Right lobe of liver (tissue), 6 donors: ENCODE measurements at regions not wholly inside any gene's neighbourhood (a gene's known extent, or its start where the extent isn't known, plus 50 kb on each side); places are given as distances from the start of the nearest gene placed in this dataset.
"Not testable (repeated sequence)": the region's sequence is repeated elsewhere in the genome, so short reads cannot be mapped to it uniquely, and the experiment has no call there.

Source experiments
- ATAC-seq, 4 donors: fragments of 200-7000 bp; cut with Tn5 transposase; one replicate each; pipeline ENCODE4 v1.9.1; 2020; ENCODE audit warnings: mild to moderate bottlenecking in 4 of 4, moderate library complexity in 4 of 4
- DNase-seq, 3 donors: peaks; one replicate each; pipeline ENCODE4 v3.0.0-alpha.2; 2020
- H3K27ac ChIP-seq, 3 donors: fragments of 200-600 bp; one replicate each; pipeline ENCODE4 v1.8.0; 2022
- H3K27me3 ChIP-seq, 2 donors: fragments of 200-600 bp; one replicate each; pipeline ENCODE4 v1.8.0; 2022
- H3K36me3 ChIP-seq, 4 donors: fragments of 200-600 bp; sonication (generic) in 1 of 4; one replicate each; pipeline versions ENCODE4 v1.5.1 to v1.8.0; 2017 to 2022; ENCODE audit warnings: control low read depth in 1 of 4
- H3K4me1 ChIP-seq, 4 donors: fragments of 200-600 bp; sonication (generic) in 1 of 4; one replicate each; pipeline versions ENCODE4 v1.5.1 to v1.8.0; 2017 to 2022; ENCODE audit warnings: control low read depth in 1 of 4
- H3K4me3 ChIP-seq, 3 donors: fragments of 200-600 bp; one replicate each; pipeline ENCODE4 v1.8.0; 2022
- H3K9me3 ChIP-seq, 4 donors: fragments of 200-600 bp; sonication (generic) in 1 of 4; one replicate each; pipeline versions ENCODE4 v1.5.1 to v1.8.0; 2017 to 2022; ENCODE audit warnings: control low read depth in 1 of 4
- CTCF ChIP-seq, 4 donors: fragments of 200-600 bp in 3 of 4; fragments of 450-650 bp in 1 of 4; IDR thresholded peaks; one replicate each; pipeline versions ENCODE4 v1.5.1 to v1.8.0; 2016 to 2022; ENCODE audit warnings: antibody characterized with exemption in 4 of 4, mild to moderate bottlenecking in 2 of 4
- POLR2A ChIP-seq: fragments of 450-650 bp; IDR thresholded peaks from one replicate; pipeline ENCODE4 v1.6.1; 2017; ENCODE audit warnings: antibody characterized with exemption, mild to moderate bottlenecking
- WGBS: methylation state at CpG from one replicate; pipeline ENCODE4 v1.1.6; 2018; ENCODE audit warnings: low coverage, low lambda C conversion rate; ENCODE audit not compliant: insufficient coverage; ENCODE audit errors: missing lambda C conversion rate; 5-methylcytosine and 5-hydroxymethylcytosine counted together
- intact Hi-C, 2 donors: fragments of 100-400 bp; cut with DNase I; formaldehyde crosslinking; loops; one replicate each; pipeline versions ENCODE4 v1.11.2 to v1.14.1; 2022
- donor health status: DM: no; HTN: yes; CAD: no.
- donor health status: DM: no; HTN: no; CAD: no.
- donor health status: DM: no; HTN: no; CAD: no.
- donor health status: DM: no; HTN: yes; CAD: no.
- donor health status: DM: no; HTN: yes; CAD: no.

- ATAC-seq = no peak
- no peaks in the 10 kb centered on the region for H3K4me1 ChIP-seq
- WGBS = 80% methylated on average over 4 of the region's 4 CpGs
- no peak for DNase-seq
- intact Hi-C loops = no loop called here
- no peaks in the 10 kb centered on the region for H3K27me3 ChIP-seq
- H3K27ac ChIP-seq = no peak overlapping the region
- no peaks in the 10 kb centered on the region for H3K36me3 ChIP-seq
- H3K4me3 ChIP-seq = no peak overlapping the region
- TF ChIP-seq CTCF (IDR thresholded peaks at IDR 0.05) (no peak), POLR2A (no peak)
- no peaks in the 10 kb centered on the region for H3K9me3 ChIP-seq
Observed at GRCh38 chr3:23130406-23130805, 72.7 kb upstream of the UBE2E2 start.

DNA sequence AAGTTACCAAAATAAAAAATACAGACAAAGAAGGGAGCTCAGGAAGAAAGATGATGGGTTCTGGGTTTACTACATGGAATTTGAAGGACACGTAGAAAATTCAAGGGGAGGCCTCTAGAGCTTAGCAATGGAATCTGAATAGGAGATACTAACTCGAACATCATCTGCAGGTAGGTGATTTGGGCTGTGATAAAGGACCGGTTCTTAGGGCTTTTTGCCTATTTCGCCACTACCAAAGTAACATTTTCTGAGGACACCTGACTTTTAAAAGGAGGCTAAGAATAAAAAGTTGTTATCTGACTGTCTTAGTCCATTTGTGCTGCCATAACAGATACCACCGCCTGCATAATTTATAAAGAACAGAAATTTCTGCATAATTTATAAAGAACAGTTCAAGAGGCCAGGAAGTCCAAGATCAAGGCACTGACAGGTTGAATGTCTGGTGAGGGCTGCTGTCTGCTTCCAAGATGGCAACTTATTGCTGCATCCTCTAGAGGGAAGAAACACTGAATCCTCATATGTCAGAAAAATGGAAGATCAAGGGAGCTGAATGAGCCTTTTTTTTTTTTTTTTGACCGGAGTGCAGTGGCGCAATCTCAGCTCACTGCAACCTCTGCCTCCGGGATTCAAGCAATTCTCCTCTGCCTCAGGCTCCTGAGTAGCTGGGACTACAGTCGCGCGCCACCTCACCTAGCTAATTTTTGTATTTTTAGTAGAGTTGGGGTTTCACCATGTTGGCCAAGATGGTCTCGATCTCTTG lies 67.9 kb upstream of the UBE2E2 start:
- no peak overlapping the region for H3K27ac ChIP-seq
- TF ChIP-seq POLR2A (no peak), CTCF (IDR thresholded peaks at IDR 0.05) (no peak)
- H3K4me3 ChIP-seq = no peak overlapping the region
- intact Hi-C loops = no loop called here
- DNase-seq (no peak), ATAC-seq (no peak)
- no peaks in the 10 kb centered on the region for H3K27me3 ChIP-seq
- WGBS = 66% methylated on average over 9 of the region's 12 CpGs
- H3K9me3 ChIP-seq = no peaks in the 10 kb centered on the region
- H3K36me3 ChIP-seq = no peaks in the 10 kb centered on the region
- no peaks in the 10 kb centered on the region for H3K4me1 ChIP-seq

DNA sequence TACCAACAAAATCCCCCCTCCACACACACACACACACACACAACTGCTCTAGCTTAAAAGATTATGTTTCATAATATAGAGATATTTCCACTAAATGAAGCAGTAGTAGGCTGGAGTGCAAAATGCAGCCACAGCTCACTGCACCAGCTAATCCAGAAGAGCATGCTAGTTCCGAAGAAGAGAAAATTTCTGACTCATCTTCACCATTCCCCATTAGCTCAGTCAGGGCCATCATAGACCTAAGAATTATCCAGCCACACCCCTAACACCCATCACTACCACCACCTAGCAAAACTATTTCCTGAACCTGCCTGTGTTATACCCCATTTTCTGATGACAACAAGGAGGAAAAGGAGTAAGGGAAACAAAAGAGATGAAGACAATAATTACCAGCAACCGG lies 67.1 kb upstream of the UBE2E2 start:
- H3K27ac ChIP-seq = no peak overlapping the region
- TF ChIP-seq CTCF (IDR thresholded peaks at IDR 0.05) (no peak), POLR2A (no peak)
- H3K4me3 ChIP-seq = no peak overlapping the region
- no peaks in the 10 kb centered on the region for H3K27me3 ChIP-seq
- no peaks in the 10 kb centered on the region for H3K36me3 ChIP-seq
- DNase-seq (no peak), ATAC-seq (no peak)
- no peaks in the 10 kb centered on the region for H3K4me1 ChIP-seq
- H3K9me3 ChIP-seq = no peaks in the 10 kb centered on the region
- WGBS = 78% methylated on average over 2 of the region's 2 CpGs
- intact Hi-C loops = no loop called here

GRCh38 chr3:23144051-23144450 lies 59.1 kb upstream of the UBE2E2 start:
- H3K4me1 ChIP-seq = not testable (repeated sequence)

GRCh38 chr3:23146163-23146562 lies 57.0 kb upstream of the UBE2E2 start:
- DNase-seq (no peak), ATAC-seq (no peak)
- H3K27ac ChIP-seq = no peak overlapping the region
- H3K9me3 ChIP-seq = no peaks in the 10 kb centered on the region
- no peaks in the 10 kb centered on the region for H3K27me3 ChIP-seq
- H3K4me3 ChIP-seq = no peak overlapping the region
- H3K36me3 ChIP-seq = no peaks in the 10 kb centered on the region
- TF ChIP-seq POLR2A (no peak), CTCF (IDR thresholded peaks at IDR 0.05) (no peak)
- WGBS = 51% methylated on average over 2 of the region's 2 CpGs
- no peaks in the 10 kb centered on the region for H3K4me1 ChIP-seq
- intact Hi-C loops = no loop called here

More at GRCh38 chr3:23144051-23144450, 59.1 kb upstream of the UBE2E2 start:
- H3K36me3 ChIP-seq, DNase-seq, H3K9me3 ChIP-seq, H3K4me3 ChIP-seq, ATAC-seq, H3K27me3 ChIP-seq, intact Hi-C loops, H3K27ac ChIP-seq: not testable (repeated sequence)
- 57% methylated on average over 2 of the region's 2 CpGs for WGBS
